IMR-90 (cell line): ENCODE measurements at regions not wholly inside any gene's neighbourhood (a gene's known extent, or its start where the extent isn't known, plus 50 kb on each side); places are given as distances from the start of the nearest gene placed in this dataset.

Experiments used
- ATAC-seq: fragments of 200-7000 bp; cut with Tn5 transposase; 2 replicates; pipeline ENCODE4 v1.9.1; 2020; ENCODE audit warnings: low read depth, mild to moderate bottlenecking, moderate library complexity
- BruUV-seq: library from RNA; stranded (reverse); fragments of 400-500 nt; replicated peaks from 2 replicates; lab custom pipeline; 2021; lab: Mats Ljungman, UMichigan
- CTCF ChIA-PET: fragments of 300-600 bp; formaldehyde crosslinking; extraction: SDS; loops from one replicate; lab custom pipeline; 2021; ENCODE audit warnings: antibody characterized with exemption; lab: Yijun Ruan, JAX
- POLR2A ChIA-PET: fragments of 300-600 bp; sonication (Branson Sonifier 250); formaldehyde crosslinking; loops from one replicate; lab custom pipeline; 2022; ENCODE audit warnings: antibody characterized with exemption; ENCODE audit not compliant: unreplicated experiment; lab: Charles Lee
- DNase-seq: peaks from one replicate; pipeline ENCODE4 v3.0.0; 2013
- H2AFZ ChIP-seq: replicated peaks from 2 replicates; pipeline ENCODE3; 2013; ENCODE audit warnings: low read length, mild to moderate bottlenecking; ENCODE audit not compliant: poor library complexity
- H2AK5ac ChIP-seq: 2 replicates; pipeline ENCODE4 v1.6.1; 2013; ENCODE audit warnings: low read depth, low read length, inconsistent platforms
- H2AK9ac ChIP-seq: replicated peaks from 2 replicates; pipeline ENCODE3; 2013; ENCODE audit warnings: mild to moderate bottlenecking, low read depth, low read length, moderate library complexity; ENCODE audit not compliant: poor library complexity
- H2BK120ac ChIP-seq: 2 replicates; pipeline ENCODE4 v1.6.1; 2013; ENCODE audit warnings: low read depth, low read length, inconsistent platforms
- H2BK15ac ChIP-seq: 3 replicates; pipeline ENCODE4 v1.6.1; 2013; ENCODE audit warnings: low read depth, low read length, inconsistent platforms
- H2BK20ac ChIP-seq: 2 replicates; pipeline ENCODE4 v1.6.1; 2013; ENCODE audit warnings: low read depth, mild to moderate bottlenecking, inconsistent platforms, low read length, moderate library complexity
- H2BK5ac ChIP-seq: 2 replicates; pipeline ENCODE4 v1.6.1; 2013; ENCODE audit warnings: mild to moderate bottlenecking, low read depth, low read length, inconsistent platforms; ENCODE audit not compliant: poor library complexity, severe bottlenecking
- H3K14ac ChIP-seq: replicated peaks from 2 replicates; pipeline ENCODE4 v1.6.1; 2013; ENCODE audit warnings: low read depth, low read length, inconsistent platforms
- H3K18ac ChIP-seq: 2 replicates; pipeline ENCODE4 v1.6.1; 2013; ENCODE audit warnings: low read depth, low read length, control low read depth
- H3K23ac ChIP-seq: 2 replicates; pipeline ENCODE4 v1.6.1; 2013; ENCODE audit warnings: low read depth, low read length, inconsistent platforms
- H3K27ac ChIP-seq: 2 replicates; pipeline ENCODE4 v1.5.1; 2013; ENCODE audit warnings: mild to moderate bottlenecking, control low read depth, low read length; ENCODE audit not compliant: insufficient read depth
- H3K27me3 ChIP-seq: 2 replicates; pipeline ENCODE4 v1.6.1; 2013; ENCODE audit warnings: low read length; ENCODE audit not compliant: control insufficient read depth, insufficient read depth
- H3K36me3 ChIP-seq: 2 replicates; pipeline ENCODE4 v1.6.1; 2013; ENCODE audit warnings: low read length, mixed read lengths; ENCODE audit not compliant: control insufficient read depth, insufficient read depth
- H3K4ac ChIP-seq: 2 replicates; pipeline ENCODE4 v1.6.1; 2013; ENCODE audit warnings: low read depth, low read length, inconsistent platforms
- H3K4me1 ChIP-seq: 2 replicates; pipeline ENCODE4 v1.6.1; 2013; ENCODE audit warnings: low read length, mixed read lengths; ENCODE audit not compliant: control insufficient read depth, insufficient read depth
- H3K4me2 ChIP-seq: 2 replicates; pipeline ENCODE4 v1.6.1; 2013; ENCODE audit warnings: low read depth, mild to moderate bottlenecking, control low read depth, low read length, moderate library complexity
- H3K4me3 ChIP-seq: 2 replicates; pipeline ENCODE4 v1.5.1; 2013; ENCODE audit warnings: low read depth, mild to moderate bottlenecking, control low read depth, low read length, moderate library complexity; ENCODE audit not compliant: insufficient read depth
- H3K56ac ChIP-seq: 2 replicates; pipeline ENCODE4 v1.6.1; 2013; ENCODE audit warnings: low read length, inconsistent platforms; ENCODE audit not compliant: insufficient read depth; ENCODE audit errors: extremely low read depth
- H3K79me1 ChIP-seq, 2 experiments: 2 replicates each; pipeline ENCODE4 v1.6.1; 2013; ENCODE audit warnings: low read length in 2 of 2, inconsistent platforms in 1 of 2, low read depth in 1 of 2
- H3K9ac ChIP-seq: 2 replicates; pipeline ENCODE4 v1.6.1; 2013; ENCODE audit warnings: low read depth, low read length, control low read depth
- H3K9me1 ChIP-seq: 2 replicates; pipeline ENCODE4 v1.6.1; 2013; ENCODE audit warnings: low read length, inconsistent platforms; ENCODE audit not compliant: insufficient read depth
- H3K9me3 ChIP-seq: 2 replicates; pipeline ENCODE4 v1.6.1; 2013; ENCODE audit warnings: low read length; ENCODE audit not compliant: control insufficient read depth, insufficient read depth
- H4K20me1 ChIP-seq: 2 replicates; pipeline ENCODE4 v1.6.1; 2013; ENCODE audit warnings: low read length, inconsistent platforms; ENCODE audit not compliant: insufficient read depth
- H4K5ac ChIP-seq: 2 replicates; pipeline ENCODE4 v1.6.1; 2013; ENCODE audit warnings: mild to moderate bottlenecking, low read depth, low read length, control low read depth
- H4K8ac ChIP-seq, 2 experiments: 2 replicates each; pipeline ENCODE4 v1.6.1; 2013; ENCODE audit warnings: low read depth in 2 of 2, low read length in 2 of 2, control low read depth in 1 of 2, inconsistent platforms in 1 of 2
- H4K91ac ChIP-seq: 2 replicates; pipeline ENCODE4 v1.6.1; 2013; ENCODE audit warnings: low read depth, low read length, inconsistent platforms; ENCODE audit not compliant: insufficient read depth
- CHD1 ChIP-seq: IDR thresholded peaks from 2 replicates; pipeline ENCODE4 v1.6.1; 2012; ENCODE audit warnings: low read depth, low read length, improper control_type of control experiment
- MAFK ChIP-seq: IDR thresholded peaks from 2 replicates; pipeline ENCODE4 v1.6.1; 2012; ENCODE audit warnings: low read depth, low read length, improper control_type of control experiment
- MAZ ChIP-seq: IDR thresholded peaks from 2 replicates; pipeline ENCODE4 v1.6.1; 2012; ENCODE audit warnings: low read depth, mild to moderate bottlenecking, low read length, improper control_type of control experiment, moderate library complexity, borderline replicate concordance
- MXI1 ChIP-seq: IDR thresholded peaks from 2 replicates; pipeline ENCODE4 v1.6.1; 2012; ENCODE audit warnings: low read depth, mild to moderate bottlenecking, low read length, moderate library complexity, borderline replicate concordance
- SMC3 ChIP-seq: fragments of 150-350 bp; IDR thresholded peaks from 2 replicates; pipeline ENCODE4 v1.6.1; 2016; ENCODE audit warnings: low read depth, mild to moderate bottlenecking, antibody characterized with exemption, low read length, moderate library complexity
- WGBS, 2 experiments: methylation state at CpG; one replicate each; pipeline versions ENCODE4 v1.1.5 to v1.1.7; 2013; ENCODE audit warnings: missing lambda C conversion rate in 2 of 2; ENCODE audit not compliant: insufficient read length in 1 of 2; ENCODE audit errors: extremely low coverage in 2 of 2; 5-methylcytosine and 5-hydroxymethylcytosine counted together
- dilution Hi-C: fragments of 300-500 bp; cut with HindIII; formaldehyde crosslinking; loops from one replicate; pipeline ENCODE4 v1.14.3; 2018; ENCODE audit warnings: low sequenced_read_pairs; ENCODE audit not compliant: unreplicated experiment
- in situ Hi-C: fragments of 300-500 bp; cut with MboI; formaldehyde crosslinking; loops from 3 replicates; pipeline ENCODE4 v1.14.3; 2019; ENCODE audit warnings: low sequenced_read_pairs, inconsistent platforms, mixed read lengths
- intact Hi-C: fragments of 100-400 bp; cut with micrococcal nuclease; formaldehyde crosslinking; loops from 2 replicates; pipeline ENCODE4 v1.10.0; 2022

DNA sequence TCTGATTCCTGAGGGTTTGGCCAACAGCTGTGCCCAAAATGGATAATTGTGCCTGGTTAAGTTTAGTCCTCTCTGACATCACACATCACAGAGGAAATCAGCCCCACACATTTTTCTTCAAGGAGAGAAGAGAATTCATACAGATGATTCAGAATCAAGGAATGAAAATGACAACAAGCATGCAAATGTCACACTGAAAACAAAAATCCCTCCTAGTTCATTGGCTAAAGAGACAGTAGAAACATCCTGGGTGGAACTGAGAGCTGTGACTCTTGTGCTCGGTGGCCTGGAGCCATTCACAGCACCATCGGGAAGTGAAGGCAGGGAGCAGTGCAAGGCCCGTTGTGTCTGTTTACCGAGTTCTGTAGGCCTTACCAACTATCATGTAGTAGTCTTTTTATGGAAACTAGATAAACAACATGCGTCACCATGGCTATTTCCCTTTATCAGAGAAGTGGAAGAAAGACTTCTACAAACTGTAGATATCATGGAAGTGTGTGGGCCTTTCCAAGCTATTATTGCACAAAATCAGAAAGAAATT is 81.7 kb upstream of the TENT5A start:
- peak overlapping the region; percentile 60 for H2BK120ac ChIP-seq
- H2AK5ac ChIP-seq = no peak overlapping the region; the same call in 1 of the 2 replicates
- peak overlapping the region; percentile 85 for H2AFZ ChIP-seq
- H3K14ac ChIP-seq = 0 out of 2 replicates have a peak overlapping the region, but pooled peaks have one; percentile 47
- ChIA-PET POLR2A (interaction anchor here (0.6 kb wide), 1 partner anchor 33 kb away, joined by 4 read pairs; no protein-coding TSS in a partner anchor), CTCF (no interaction called here)
- no peaks in the 10 kb centered on the region for H3K27me3 ChIP-seq
- no peaks in the 10 kb centered on the region for H3K9me1 ChIP-seq
- H3K23ac ChIP-seq = peak overlapping the region; percentile 30; the same call in 1 of the 2 replicates
- peak overlapping the region; percentile 17; the same call in 1 of the 2 replicates for H3K18ac ChIP-seq
- H4K20me1 ChIP-seq = no peaks in the 10 kb centered on the region
- TF ChIP-seq MAFK (no peak), CHD1 (no peak), MAZ (no peak), MXI1 (no peak), SMC3 (no peak)
- peak overlapping the region; percentile 67 for H2BK5ac ChIP-seq
- in situ Hi-C loops = no loop called here
- no TSS peak for BruUV-seq
- H4K91ac ChIP-seq = no peak overlapping the region
- dilution Hi-C loops = no loop called here
- no CpG with 5 or more reads among the region's 5 CpGs for WGBS, 2 experiments
- H4K5ac ChIP-seq = peak overlapping the region; percentile 1; the same call in 1 of the 2 replicates
- ATAC-seq (peak; percentile 87), DNase-seq (peak; percentile 55)
- H4K8ac ChIP-seq = peak overlapping the region in 1 of 2 experiments; percentile 37; a peak in 2 of 4 replicates
- H2AK9ac ChIP-seq = no peak overlapping the region
- no peaks in the 10 kb centered on the region for H3K36me3 ChIP-seq
- no peaks in the 10 kb centered on the region for H3K79me1 ChIP-seq
- no peak overlapping the region for H3K9ac ChIP-seq
- H3K4me2 ChIP-seq = no peak overlapping the region
- H3K27ac ChIP-seq = peak overlapping the region; percentile 40; the same call in 1 of the 2 replicates
- no peak overlapping the region for H3K56ac ChIP-seq
- H2BK15ac ChIP-seq = peak overlapping the region; percentile 36; the same call in 1 of the 3 replicates
- H3K4ac ChIP-seq = peak overlapping the region; percentile 48
- peaks cover 4% of the 10 kb centered on the region; the same call in 1 of the 2 replicates for H3K4me1 ChIP-seq
- H2BK20ac ChIP-seq = peak overlapping the region; percentile 81; the same call in 1 of the 2 replicates
- H3K9me3 ChIP-seq = no peaks in the 10 kb centered on the region
- intact Hi-C loops = no loop called here
- H3K4me3 ChIP-seq = no peak overlapping the region
